CD4-positive, alpha-beta T cell (primary cell): ENCODE measurements at regions not wholly inside any gene's neighbourhood (a gene's known extent, or its start where the extent isn't known, plus 50 kb on each side); places are given as distances from the start of the nearest gene placed in this dataset.

Experiments used
- ATAC-seq: fragments of 200-7000 bp; cut with Tn5 transposase; one replicate; pipeline ENCODE4 v1.10.0; 2022; ENCODE audit warnings: mild to moderate bottlenecking; ENCODE audit not compliant: poor library complexity
- CTCF ChIA-PET: fragments of 350-600 bp; sonication (Branson Sonifier 250); formaldehyde crosslinking; loops from one replicate; lab custom pipeline; 2021; ENCODE audit warnings: antibody characterized with exemption, inconsistent platforms; lab: Charles Lee
- POLR2A ChIA-PET: fragments of 350-600 bp; sonication (Branson Sonifier 250); formaldehyde crosslinking; loops from one replicate; lab custom pipeline; 2021; ENCODE audit warnings: antibody characterized with exemption, inconsistent platforms; lab: Charles Lee
- DNase-seq, 14 experiments: peaks; one replicate each; pipeline ENCODE4 v3.0.0-alpha.2; 2013 to 2020; ENCODE audit warnings: mixed read lengths in 2 of 14
- H3K27ac ChIP-seq, 2 donors: one replicate each; pipeline versions ENCODE4 v1.5.1 to v1.7.0; 2013; ENCODE audit warnings: low read length in 2 of 2, low read depth in 1 of 2, mild to moderate bottlenecking in 1 of 2
- H3K27me3 ChIP-seq, 2 experiments: 1 replicate in 1 of 2; 2 replicates in 1 of 2; pipeline versions ENCODE4 v1.6.1 to v1.7.0; 2013; ENCODE audit warnings: low read length in 2 of 2, control low read depth in 1 of 2, mild to moderate bottlenecking in 1 of 2, moderate library complexity in 1 of 2; ENCODE audit not compliant: insufficient read depth in 2 of 2, control insufficient read depth in 1 of 2
- H3K36me3 ChIP-seq: one replicate; pipeline ENCODE4 v1.6.1; 2013; ENCODE audit warnings: low read length, control low read depth; ENCODE audit not compliant: insufficient read depth
- H3K4me1 ChIP-seq: one replicate; pipeline ENCODE4 v1.6.1; 2013; ENCODE audit warnings: low read length, control low read depth; ENCODE audit not compliant: insufficient read depth
- H3K4me3 ChIP-seq: one replicate; pipeline ENCODE4 v1.5.1; 2013; ENCODE audit warnings: mild to moderate bottlenecking, low read length, moderate library complexity
- H3K9me3 ChIP-seq, 2 experiments: 1 replicate in 1 of 2; 2 replicates in 1 of 2; pipeline versions ENCODE4 v1.6.1 to v1.7.0; 2013; ENCODE audit warnings: low read length in 2 of 2, mild to moderate bottlenecking in 2 of 2, control low read depth in 1 of 2, moderate library complexity in 1 of 2; ENCODE audit not compliant: control insufficient read depth in 1 of 2, insufficient read depth in 1 of 2
- H3K27ac Mint-ChIP-seq: one replicate; pipeline ENCODE4 v1.8.0; 2020; ENCODE audit warnings: mixed read lengths
- H3K27me3 Mint-ChIP-seq: one replicate; pipeline ENCODE4 v1.8.0; 2021; ENCODE audit warnings: mixed read lengths
- H3K36me3 Mint-ChIP-seq: one replicate; pipeline ENCODE4 v1.8.0; 2021; ENCODE audit warnings: low read depth, mixed read lengths
- H3K4me1 Mint-ChIP-seq: one replicate; pipeline ENCODE4 v1.8.0; 2021; ENCODE audit warnings: low read depth, mixed read lengths
- H3K4me3 Mint-ChIP-seq: one replicate; pipeline ENCODE4 v1.8.0; 2020; ENCODE audit warnings: mild to moderate bottlenecking, mixed read lengths
- H3K9me3 Mint-ChIP-seq: one replicate; pipeline ENCODE4 v1.8.0; 2020; ENCODE audit warnings: mixed read lengths
- intact Hi-C, 2 experiments: fragments of 100-400 bp; cut with DNase I in 1 of 2; cut with micrococcal nuclease in 1 of 2; formaldehyde crosslinking; loops; one replicate each; pipeline versions ENCODE4 v1.15.1 to v1.9.0; 2023 to 2025; cut with DNase I, micrococcal nuclease
- TF ChIP-seq, protein P1 (sequence below): fragments of 200-600 bp; IDR thresholded peaks from one replicate; pipeline ENCODE4 v1.8.0; 2022; ENCODE audit warnings: antibody characterized with exemption, mild to moderate bottlenecking

GRCh38 chr1:165052936-165053335 lies 303.6 kb downstream of the LMX1A start:
- Histone ChIP-seq H3K27ac (no peak overlapping the region), H3K4me3 (no peak overlapping the region), H3K9me3 (peaks cover 0 to 6% of the 10 kb centered on the region in 2 experiments), H3K4me1 (no peaks in the 10 kb centered on the region), H3K36me3 (no peaks in the 10 kb centered on the region), H3K27me3 (no peaks in the 10 kb centered on the region)
- TF ChIP-seq, protein P1, sequence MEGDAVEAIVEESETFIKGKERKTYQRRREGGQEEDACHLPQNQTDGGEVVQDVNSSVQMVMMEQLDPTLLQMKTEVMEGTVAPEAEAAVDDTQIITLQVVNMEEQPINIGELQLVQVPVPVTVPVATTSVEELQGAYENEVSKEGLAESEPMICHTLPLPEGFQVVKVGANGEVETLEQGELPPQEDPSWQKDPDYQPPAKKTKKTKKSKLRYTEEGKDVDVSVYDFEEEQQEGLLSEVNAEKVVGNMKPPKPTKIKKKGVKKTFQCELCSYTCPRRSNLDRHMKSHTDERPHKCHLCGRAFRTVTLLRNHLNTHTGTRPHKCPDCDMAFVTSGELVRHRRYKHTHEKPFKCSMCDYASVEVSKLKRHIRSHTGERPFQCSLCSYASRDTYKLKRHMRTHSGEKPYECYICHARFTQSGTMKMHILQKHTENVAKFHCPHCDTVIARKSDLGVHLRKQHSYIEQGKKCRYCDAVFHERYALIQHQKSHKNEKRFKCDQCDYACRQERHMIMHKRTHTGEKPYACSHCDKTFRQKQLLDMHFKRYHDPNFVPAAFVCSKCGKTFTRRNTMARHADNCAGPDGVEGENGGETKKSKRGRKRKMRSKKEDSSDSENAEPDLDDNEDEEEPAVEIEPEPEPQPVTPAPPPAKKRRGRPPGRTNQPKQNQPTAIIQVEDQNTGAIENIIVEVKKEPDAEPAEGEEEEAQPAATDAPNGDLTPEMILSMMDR: no peak
- no peak overlapping the region for H3K4me3 Mint-ChIP-seq
- H3K27ac Mint-ChIP-seq: no peak overlapping the region
- no peaks in the 10 kb centered on the region for H3K36me3 Mint-ChIP-seq
- POLR2A ChIA-PET: no interaction called here
- no peaks in the 10 kb centered on the region for H3K9me3 Mint-ChIP-seq
- no peaks in the 10 kb centered on the region for H3K4me1 Mint-ChIP-seq
- ATAC-seq: no peak
- intact Hi-C loops: no loop called here
- CTCF ChIA-PET: no interaction called here
- DNase-seq: no peak
- H3K27me3 Mint-ChIP-seq: no peaks in the 10 kb centered on the region

- H3K36me3 ChIP-seq: no peaks in the 10 kb centered on the region
- no peak overlapping the region for H3K27ac ChIP-seq
- TF ChIP-seq, protein P1: no peak
- no peaks in the 10 kb centered on the region for H3K27me3 ChIP-seq
- Mint-ChIP-seq H3K4me1 (no peaks in the 10 kb centered on the region), H3K4me3 (no peak overlapping the region), H3K27ac (no peak overlapping the region), H3K9me3 (no peaks in the 10 kb centered on the region), H3K36me3 (no peaks in the 10 kb centered on the region), H3K27me3 (no peaks in the 10 kb centered on the region)
- CTCF ChIA-PET: no interaction called here
- H3K4me1 ChIP-seq: no peaks in the 10 kb centered on the region
- intact Hi-C loops: no loop called here
- peaks cover 0 to 6% of the 10 kb centered on the region in 2 experiments for H3K9me3 ChIP-seq
- DNase-seq: no peak
- H3K4me3 ChIP-seq: no peak overlapping the region
- POLR2A ChIA-PET: no interaction called here
- ATAC-seq: no peak
These were observed 304.1 kb downstream of the LMX1A start for GRCh38 chr1:165052431-165052830.

DNA sequence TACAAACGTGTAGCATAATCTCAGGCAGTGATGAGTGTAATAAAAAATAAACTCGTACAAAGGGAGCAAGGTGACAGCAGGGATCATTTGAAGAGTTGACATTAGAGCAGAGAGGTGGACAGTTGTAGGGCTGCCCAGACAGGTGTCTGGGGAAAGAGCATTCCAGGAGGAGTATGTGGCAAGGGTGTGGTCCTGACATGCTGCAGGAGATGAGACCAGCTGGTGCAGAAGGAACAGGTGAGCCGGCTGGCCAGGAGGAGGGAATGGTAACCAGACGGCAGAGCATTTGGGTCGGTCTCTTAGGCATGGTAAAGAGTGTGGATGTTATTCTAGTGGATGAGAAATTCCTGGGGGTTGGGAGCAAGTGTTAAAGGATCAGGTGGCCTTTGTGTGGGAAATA lies 306.3 kb downstream of the LMX1A start:
- Histone ChIP-seq H3K27me3 (no peaks in the 10 kb centered on the region), H3K4me3 (no peak overlapping the region), H3K27ac (no peak overlapping the region), H3K36me3 (no peaks in the 10 kb centered on the region), H3K9me3 (peaks cover 0 to 6% of the 10 kb centered on the region in 2 experiments), H3K4me1 (no peaks in the 10 kb centered on the region)
- Mint-ChIP-seq H3K36me3 (no peaks in the 10 kb centered on the region), H3K4me3 (no peak overlapping the region), H3K27me3 (no peaks in the 10 kb centered on the region), H3K9me3 (no peaks in the 10 kb centered on the region), H3K27ac (no peak overlapping the region), H3K4me1 (no peaks in the 10 kb centered on the region)
- ChIA-PET CTCF (no interaction called here), POLR2A (no interaction called here)
- intact Hi-C loops: no loop called here
- no peak for ATAC-seq
- TF ChIP-seq, protein P1: no peak
- no peak for DNase-seq
